IPS-18a (cell line): ENCODE measurements at regions not wholly inside any gene's neighbourhood (a gene's known extent, or its start where the extent isn't known, plus 50 kb on each side); places are given as distances from the start of the nearest gene placed in this dataset.
A peak's percentile ranks its signal among the peaks of the same experiment; 100 is the strongest.
"Not testable (repeated sequence)": the region's sequence is repeated elsewhere in the genome, so short reads cannot be mapped to it uniquely, and the experiment has no call there.

Source experiments
- H3K27ac ChIP-seq: one replicate; pipeline ENCODE4 v1.5.1; 2013; ENCODE audit warnings: low read length
- H3K27me3 ChIP-seq: one replicate; pipeline ENCODE4 v1.6.1; 2013; ENCODE audit warnings: mild to moderate bottlenecking, low read length; ENCODE audit not compliant: control insufficient read depth, insufficient read depth
- H3K36me3 ChIP-seq: one replicate; pipeline ENCODE4 v1.6.1; 2013; ENCODE audit warnings: low read depth, low read length; ENCODE audit not compliant: control insufficient read depth
- H3K4me1 ChIP-seq: one replicate; pipeline ENCODE4 v1.6.1; 2013; ENCODE audit warnings: low read depth, low read length; ENCODE audit not compliant: control insufficient read depth
- H3K4me3 ChIP-seq: one replicate; pipeline ENCODE4 v1.5.1; 2013; ENCODE audit warnings: low read length
- H3K9ac ChIP-seq: one replicate; pipeline ENCODE4 v1.6.1; 2013; ENCODE audit warnings: mild to moderate bottlenecking, low read length, moderate library complexity
- H3K9me3 ChIP-seq: one replicate; pipeline ENCODE4 v1.6.1; 2013; ENCODE audit warnings: low read depth, low read length; ENCODE audit not compliant: control insufficient read depth

DNA sequence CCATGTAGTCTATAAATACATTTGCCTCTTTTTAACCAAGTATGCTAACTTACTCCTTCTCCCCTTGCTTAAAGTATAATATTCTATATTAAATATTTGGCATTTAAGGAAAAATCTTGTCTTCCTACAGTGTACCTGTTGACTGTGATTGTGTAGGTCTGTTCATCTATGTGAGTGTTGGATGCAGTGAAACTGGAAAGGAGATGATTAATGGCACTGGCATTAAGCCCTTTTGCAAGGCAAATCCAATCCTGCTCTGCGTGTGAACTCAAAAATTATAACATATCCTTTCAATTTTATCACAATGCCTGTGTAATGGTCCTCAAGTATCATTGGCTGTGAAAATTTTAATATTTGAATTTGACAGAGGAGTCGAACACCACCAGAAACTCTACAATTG is 565.0 kb downstream of the KCNT2 start:
- no peaks in the 10 kb centered on the region for H3K36me3 ChIP-seq
- no peaks in the 10 kb centered on the region for H3K9me3 ChIP-seq
- H3K27ac ChIP-seq: no peak overlapping the region
- H3K9ac ChIP-seq: no peak overlapping the region
- no peak overlapping the region for H3K4me3 ChIP-seq
- H3K4me1 ChIP-seq: no peaks in the 10 kb centered on the region
- H3K27me3 ChIP-seq: no peaks in the 10 kb centered on the region

DNA sequence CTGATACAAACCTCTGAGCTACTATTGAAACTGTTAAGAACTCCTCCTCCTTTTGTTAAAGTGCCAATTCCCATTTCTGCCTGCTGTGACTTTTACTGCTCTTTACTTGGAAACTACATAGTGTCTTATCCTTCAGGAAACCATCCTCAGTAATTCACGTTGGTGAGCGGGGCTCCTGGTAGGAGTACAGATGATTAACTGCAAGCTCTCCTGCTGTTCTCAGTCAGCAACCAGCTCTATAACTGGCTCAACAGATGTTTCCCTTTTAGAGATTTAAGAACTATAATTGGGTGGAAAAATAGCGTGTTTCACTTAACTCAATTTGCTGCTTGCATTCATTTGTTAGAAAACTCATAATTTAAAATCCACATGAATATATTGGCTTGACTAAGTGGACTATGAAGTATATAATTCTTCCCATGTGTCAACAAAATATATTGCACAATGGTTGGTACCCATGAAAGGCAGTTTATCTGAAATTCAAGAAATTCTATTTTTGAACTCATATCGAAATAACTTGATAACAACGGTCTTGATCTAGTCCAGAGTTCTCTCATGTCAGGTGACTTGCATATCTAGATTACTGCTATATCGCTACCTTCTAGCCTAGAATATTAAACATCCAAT is 574.0 kb downstream of the KCNT2 start:
- Histone ChIP-seq H3K9me3 (no peaks in the 10 kb centered on the region), H3K4me1 (peaks cover 17% of the 10 kb centered on the region), H3K4me3 (peak overlapping the region; percentile 22), H3K9ac (no peak overlapping the region), H3K36me3 (no peaks in the 10 kb centered on the region), H3K27ac (no peak overlapping the region), H3K27me3 (no peaks in the 10 kb centered on the region)

DNA sequence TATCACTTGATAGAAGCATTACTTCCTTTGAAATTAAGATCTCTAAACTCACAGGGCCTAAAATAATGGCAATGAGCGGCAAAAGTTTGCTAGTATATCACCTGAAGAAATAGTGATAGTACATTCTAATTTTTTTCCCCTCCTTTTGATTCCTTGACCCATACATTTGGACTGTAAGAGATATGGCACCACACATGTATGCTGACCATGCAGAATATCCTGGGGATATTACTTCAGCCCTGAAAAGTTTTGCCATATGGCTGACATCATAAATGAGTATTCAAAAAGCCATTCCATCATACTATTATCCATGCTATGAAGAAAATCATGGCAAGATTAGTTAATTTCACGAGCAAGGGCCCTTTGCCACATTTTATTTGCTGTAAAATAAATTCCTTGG is 576.9 kb downstream of the KCNT2 start:
- H3K4me1 ChIP-seq: peaks cover 17% of the 10 kb centered on the region
- H3K36me3 ChIP-seq, H3K27ac ChIP-seq, H3K4me3 ChIP-seq, H3K27me3 ChIP-seq, H3K9ac ChIP-seq, H3K9me3 ChIP-seq: not testable (repeated sequence)

DNA sequence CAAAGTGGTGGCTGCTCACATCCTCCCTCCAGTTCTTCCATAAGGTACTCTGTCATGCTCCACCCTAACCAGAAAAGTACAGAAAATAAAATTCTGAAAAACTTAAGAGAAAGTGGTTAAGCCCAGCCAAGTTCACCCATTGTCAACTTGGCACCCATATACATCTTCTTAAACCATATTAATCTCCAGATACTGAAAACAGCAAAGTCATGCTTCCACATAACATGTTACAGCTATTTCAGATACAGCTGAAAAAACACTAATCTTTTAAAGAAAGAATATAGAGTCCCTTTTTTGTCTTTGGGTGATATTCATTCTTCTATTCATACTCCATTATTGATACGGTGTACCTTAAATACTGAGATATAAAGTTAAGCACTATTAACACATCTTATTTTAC is 577.8 kb downstream of the KCNT2 start:
- H3K9ac ChIP-seq: no peak overlapping the region
- no peak overlapping the region for H3K27ac ChIP-seq
- H3K4me1 ChIP-seq: peaks cover 17% of the 10 kb centered on the region
- H3K36me3 ChIP-seq: no peaks in the 10 kb centered on the region
- H3K27me3 ChIP-seq: no peaks in the 10 kb centered on the region
- no peaks in the 10 kb centered on the region for H3K9me3 ChIP-seq
- no peak overlapping the region for H3K4me3 ChIP-seq

DNA sequence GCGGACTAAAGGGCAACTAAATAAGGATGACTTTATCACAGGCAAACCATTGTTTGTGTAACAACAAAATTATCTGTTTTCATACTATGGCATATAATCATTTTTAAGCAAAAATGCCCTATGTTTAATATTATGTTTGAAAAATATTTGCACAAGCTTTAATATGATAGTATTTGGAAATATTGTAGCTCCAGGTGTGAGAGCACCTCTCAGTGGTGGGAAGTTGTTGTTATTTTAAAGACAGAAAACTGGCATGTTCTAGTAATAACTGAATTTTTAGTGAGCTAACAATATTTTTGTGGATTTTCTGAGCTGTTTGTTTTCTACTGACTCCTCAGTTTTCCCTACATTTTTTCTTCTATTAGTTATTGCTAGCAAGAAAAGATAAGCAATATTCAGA is 578.8 kb downstream of the KCNT2 start:
- Histone ChIP-seq H3K27ac (no peak overlapping the region), H3K36me3 (no peaks in the 10 kb centered on the region), H3K9ac (no peak overlapping the region), H3K4me3 (no peak overlapping the region), H3K9me3 (no peaks in the 10 kb centered on the region), H3K27me3 (no peaks in the 10 kb centered on the region), H3K4me1 (peaks cover 12% of the 10 kb centered on the region)

DNA sequence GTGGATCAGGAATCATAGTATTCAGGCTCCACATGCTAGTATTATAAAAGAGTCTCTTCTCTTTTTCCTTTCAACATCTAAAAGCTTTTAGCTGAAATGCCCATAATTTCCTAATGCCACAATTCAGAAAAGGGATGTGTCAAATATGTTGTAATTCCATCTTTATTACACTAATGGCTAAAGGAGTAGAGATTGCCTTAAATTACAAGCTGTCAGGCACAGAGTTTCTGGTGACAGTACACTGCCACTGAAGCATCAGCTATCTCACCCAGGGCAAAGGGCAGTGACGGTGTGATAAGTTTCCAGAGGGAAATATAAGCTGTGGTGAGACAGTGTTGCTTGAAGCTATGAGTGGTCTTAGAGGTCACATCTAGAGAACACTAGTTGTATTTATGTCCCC is 581.1 kb downstream of the KCNT2 start:
- Histone ChIP-seq H3K27ac (no peak overlapping the region), H3K4me1 (no peaks in the 10 kb centered on the region), H3K9me3 (no peaks in the 10 kb centered on the region), H3K27me3 (no peaks in the 10 kb centered on the region), H3K9ac (no peak overlapping the region), H3K36me3 (no peaks in the 10 kb centered on the region), H3K4me3 (no peak overlapping the region)

DNA sequence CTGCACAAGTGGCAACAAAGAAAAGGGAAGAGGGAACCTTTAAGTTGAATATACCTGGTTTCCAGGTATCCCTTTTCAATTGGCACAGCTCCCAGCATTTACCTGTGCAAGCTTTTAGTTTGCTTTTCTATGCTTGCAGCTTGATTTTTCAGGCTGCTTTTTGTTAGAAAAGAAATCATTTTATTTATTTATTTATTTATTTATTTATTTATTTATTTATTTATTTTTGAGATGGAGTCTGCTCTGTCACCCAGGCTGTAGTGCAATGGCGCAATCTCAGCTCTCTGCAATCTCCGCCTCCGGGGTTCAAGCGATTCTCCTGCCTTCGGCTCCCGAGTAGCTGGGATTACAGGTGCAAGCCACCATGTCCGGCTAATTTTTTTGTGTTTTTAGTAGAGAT is 587.1 kb downstream of the KCNT2 start:
- H3K9ac ChIP-seq, H3K27me3 ChIP-seq, H3K4me3 ChIP-seq, H3K36me3 ChIP-seq, H3K4me1 ChIP-seq, H3K9me3 ChIP-seq, H3K27ac ChIP-seq: not testable (repeated sequence)

DNA sequence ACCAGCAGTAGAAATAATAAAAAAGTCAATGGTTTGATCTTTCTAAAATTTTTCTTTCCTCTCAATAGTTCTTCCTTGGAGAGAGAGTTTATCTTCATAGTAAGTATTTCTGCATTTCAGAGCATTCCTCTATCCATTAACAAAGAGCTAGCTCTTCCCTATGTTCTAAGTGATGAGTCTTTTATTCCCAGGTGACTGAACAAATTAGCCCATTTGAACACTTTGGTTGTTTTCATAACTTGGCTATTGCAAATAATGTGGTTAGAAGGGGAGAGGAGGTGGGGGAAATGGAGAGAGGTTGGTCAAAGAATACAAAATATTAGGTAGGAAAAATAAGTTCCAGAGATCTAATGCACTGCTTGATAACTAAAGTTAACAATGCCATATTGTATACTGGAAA is 598.9 kb downstream of the KCNT2 start:
- H3K4me3 ChIP-seq: no peak overlapping the region
- H3K27me3 ChIP-seq: no peaks in the 10 kb centered on the region
- H3K9me3 ChIP-seq: no peaks in the 10 kb centered on the region
- H3K4me1 ChIP-seq: peaks cover 5% of the 10 kb centered on the region
- no peak overlapping the region for H3K9ac ChIP-seq
- no peak overlapping the region for H3K27ac ChIP-seq
- H3K36me3 ChIP-seq: no peaks in the 10 kb centered on the region

DNA sequence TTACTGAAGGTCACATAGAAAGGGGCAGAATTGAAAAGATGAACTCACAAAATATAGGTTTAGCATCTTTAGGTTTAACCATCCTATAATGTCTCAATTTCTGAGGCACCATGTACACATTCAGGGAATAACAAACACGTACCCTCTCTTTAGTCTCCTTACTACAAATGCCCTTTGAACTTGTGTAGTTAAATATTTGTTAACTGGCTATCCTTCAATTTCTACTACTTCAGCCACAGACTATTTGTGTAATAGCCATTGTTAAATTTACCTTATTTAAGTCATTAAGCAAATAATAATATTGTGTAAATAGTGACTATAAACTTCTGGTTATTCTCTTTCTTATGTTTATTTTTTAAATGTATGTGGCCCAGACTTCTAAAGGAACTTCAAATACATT is 600.5 kb downstream of the KCNT2 start:
- Histone ChIP-seq H3K36me3 (no peaks in the 10 kb centered on the region), H3K27me3 (no peaks in the 10 kb centered on the region), H3K4me1 (peaks cover 19% of the 10 kb centered on the region), H3K9ac (no peak overlapping the region), H3K4me3 (no peak overlapping the region), H3K27ac (no peak overlapping the region), H3K9me3 (no peaks in the 10 kb centered on the region)

DNA sequence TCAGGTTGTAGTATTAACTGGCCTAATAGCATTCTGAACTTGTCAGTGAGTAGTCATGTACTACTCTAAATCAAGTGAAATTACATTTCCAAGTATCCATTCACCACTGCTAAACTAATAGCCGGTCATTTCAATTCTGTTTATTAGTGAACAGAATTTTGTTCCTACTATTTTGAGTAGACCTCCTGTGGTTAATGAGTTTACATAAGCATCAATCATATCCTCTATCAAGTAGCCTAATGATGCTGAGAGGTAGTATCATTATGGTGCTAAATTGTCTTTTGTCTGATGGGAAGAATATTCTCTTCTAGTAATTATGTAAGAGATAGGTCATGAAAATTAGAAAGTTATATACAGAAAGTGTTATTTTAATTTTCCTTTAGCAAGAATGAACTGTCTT is 602.8 kb downstream of the KCNT2 start:
- Histone ChIP-seq H3K27ac (no peak overlapping the region), H3K36me3 (no peaks in the 10 kb centered on the region), H3K9me3 (no peaks in the 10 kb centered on the region), H3K9ac (no peak overlapping the region), H3K4me1 (peaks cover 20% of the 10 kb centered on the region), H3K4me3 (no peak overlapping the region), H3K27me3 (no peaks in the 10 kb centered on the region)

DNA sequence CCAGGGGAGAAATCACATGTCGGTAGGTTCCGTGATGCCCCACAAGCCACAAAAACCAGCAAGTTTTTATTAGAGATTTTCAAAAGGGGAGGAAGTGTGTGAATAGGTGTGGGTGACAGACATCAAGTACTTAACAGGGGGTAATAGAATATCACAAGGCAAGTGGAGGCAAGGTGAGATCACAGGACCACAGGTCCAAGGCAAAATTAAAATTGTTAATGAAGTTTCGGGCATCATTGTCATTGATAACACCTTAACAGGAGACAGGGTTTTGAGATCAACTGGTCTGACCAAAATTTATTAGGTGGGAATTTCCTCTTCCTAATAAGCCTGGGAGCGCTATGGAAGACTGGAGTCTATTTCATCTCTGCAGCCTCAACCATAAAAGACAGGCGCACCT is 603.9 kb downstream of the KCNT2 start:
- H3K4me3 ChIP-seq, H3K36me3 ChIP-seq, H3K9ac ChIP-seq, H3K27me3 ChIP-seq, H3K9me3 ChIP-seq, H3K27ac ChIP-seq: not testable (repeated sequence)
- peaks cover 20% of the 10 kb centered on the region for H3K4me1 ChIP-seq

DNA sequence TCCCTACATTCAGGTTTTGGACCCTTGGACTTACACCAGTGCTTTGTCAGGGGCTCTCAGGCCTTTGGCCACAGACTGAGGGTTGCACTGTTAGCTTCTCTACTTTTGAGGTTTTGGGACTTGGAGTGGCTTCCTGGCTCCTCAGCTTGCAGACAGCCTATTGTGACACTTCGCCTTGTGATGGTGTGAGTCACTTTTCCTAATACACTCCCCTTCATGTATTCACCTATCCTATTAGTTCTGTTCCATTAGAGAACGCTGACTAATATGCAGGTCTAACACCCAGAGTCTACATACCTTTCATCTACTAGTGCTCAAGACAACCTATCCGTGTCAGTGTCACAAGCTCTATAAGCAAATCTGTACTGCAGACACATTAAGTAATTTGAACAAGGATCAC is 605.3 kb downstream of the KCNT2 start:
- H3K27me3 ChIP-seq: no peaks in the 10 kb centered on the region
- H3K4me3 ChIP-seq: no peak overlapping the region
- H3K4me1 ChIP-seq: peaks cover 20% of the 10 kb centered on the region
- peak overlapping the region; percentile 39 for H3K27ac ChIP-seq
- no peaks in the 10 kb centered on the region for H3K36me3 ChIP-seq
- H3K9ac ChIP-seq: no peak overlapping the region
- no peaks in the 10 kb centered on the region for H3K9me3 ChIP-seq
